GM18502 (cell line): ENCODE measurements at regions not wholly inside any gene's neighbourhood (a gene's known extent, or its start where the extent isn't known, plus 50 kb on each side); places are given as distances from the start of the nearest gene placed in this dataset.

ENCODE experiments used
- ATAC-seq: cut with Tn5 transposase; IDR thresholded peaks from one replicate; pipeline ENCODE4 v1.9.1; 2021; ENCODE audit warnings: mild to moderate bottlenecking; ENCODE audit not compliant: unreplicated experiment, poor library complexity

DNA sequence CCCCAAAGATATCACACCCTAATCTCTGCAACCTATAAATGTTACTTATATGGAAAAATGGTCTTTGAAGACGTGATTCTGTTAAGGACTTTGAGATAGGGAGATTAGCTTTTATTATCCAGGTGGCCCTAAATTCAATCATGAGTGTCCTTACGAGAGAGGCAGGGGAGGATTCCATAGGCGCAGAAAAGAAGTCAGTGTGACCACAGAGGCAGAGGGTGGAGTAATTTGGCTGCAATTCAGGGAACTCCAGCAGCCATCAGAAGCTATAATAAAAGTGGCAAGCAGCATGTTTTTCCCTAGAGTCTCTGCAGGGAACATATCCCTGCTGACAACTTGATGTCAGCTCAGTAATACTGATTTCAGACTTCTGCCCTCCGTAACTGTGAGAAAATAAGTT, 315.2 kb upstream of the ROBO2 start:
- no peak for ATAC-seq

DNA sequence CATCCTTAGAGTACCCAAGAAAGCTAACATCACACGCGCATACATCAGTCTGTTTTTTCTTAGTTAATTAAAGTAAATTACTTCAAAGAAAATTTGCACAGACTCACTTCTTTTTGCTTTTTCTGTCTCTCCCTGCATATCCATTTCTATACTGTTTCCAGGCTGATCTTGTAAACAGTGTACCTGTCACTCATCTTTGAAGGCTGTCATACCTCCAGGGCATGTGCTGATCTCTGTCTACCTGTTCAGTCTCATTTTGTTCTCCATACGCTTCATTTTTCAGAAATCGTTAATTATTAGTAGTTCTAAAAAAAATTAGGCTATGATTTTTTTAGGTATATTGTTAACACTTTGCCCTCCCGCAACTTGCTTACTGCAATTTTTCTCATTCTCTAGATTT, 313.9 kb upstream of the ROBO2 start:
- ATAC-seq = no peak

DNA sequence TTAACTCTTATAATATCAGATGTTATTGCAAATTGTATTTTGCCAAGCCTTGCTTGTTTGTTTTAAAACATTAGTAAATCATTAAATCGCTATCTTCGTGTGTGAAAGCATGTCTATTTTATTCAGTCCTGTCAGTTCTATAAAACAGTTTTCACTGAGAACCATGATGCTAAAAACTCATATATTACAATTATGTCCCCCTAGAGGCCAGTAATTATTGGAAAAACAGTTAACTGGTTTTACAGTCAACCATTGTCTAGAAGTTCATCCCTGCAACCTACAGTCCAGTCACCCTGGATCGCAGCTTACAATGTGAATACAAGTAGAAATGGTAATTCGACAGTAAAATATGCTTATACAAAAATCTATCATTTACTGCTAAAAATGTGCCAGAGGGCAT, 311.5 kb upstream of the ROBO2 start:
- ATAC-seq = no peak

DNA sequence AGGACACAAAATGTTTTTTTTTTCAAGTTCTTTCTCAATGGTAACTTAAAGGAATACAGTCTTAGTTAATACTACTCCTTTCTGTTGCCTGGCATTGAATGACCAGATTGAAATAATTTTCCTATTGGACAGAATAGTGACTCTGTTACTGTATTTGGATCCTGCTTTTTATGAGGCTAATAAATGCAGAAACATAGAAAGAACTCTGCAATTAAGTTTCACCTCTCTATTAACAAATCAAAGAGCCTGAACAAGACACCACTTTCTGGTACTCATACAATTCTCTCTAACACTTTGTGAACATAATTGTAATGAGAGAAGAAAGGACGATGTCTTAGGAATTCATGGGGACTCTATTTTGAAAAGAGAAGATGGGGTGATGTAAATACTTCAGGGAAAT, 308.4 kb upstream of the ROBO2 start:
- no peak for ATAC-seq

DNA sequence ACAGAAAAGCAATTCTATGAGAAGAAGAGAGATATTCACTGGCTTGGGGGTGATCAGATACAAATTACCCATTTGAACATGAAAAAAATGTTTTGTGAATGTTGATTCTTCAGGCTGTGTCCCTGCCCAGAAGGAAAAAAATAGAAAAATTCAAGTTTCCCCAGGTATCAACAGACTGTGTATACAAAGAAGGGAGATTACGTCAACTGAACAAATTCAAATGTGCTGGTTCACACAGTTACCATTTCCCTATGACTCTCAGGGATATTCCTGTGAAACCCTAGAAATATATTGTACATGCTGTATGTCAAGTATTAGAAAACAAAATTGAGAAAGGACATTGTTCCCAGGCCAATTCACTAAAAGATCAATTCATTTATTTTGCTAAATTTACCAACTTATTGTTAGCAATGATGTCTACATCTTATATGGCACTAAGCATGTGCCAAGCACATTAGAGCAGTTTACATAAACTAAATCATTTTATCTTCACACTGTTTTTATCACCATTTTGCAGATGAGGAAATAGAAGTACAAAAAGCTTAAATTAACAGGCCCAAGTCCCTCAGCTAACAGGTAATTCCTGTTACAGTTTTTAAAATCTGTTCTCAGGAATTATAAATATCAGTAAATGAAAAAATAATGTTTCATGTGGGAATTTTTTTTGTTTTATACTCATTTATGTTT, 306.7 kb upstream of the ROBO2 start:
- no peak for ATAC-seq

DNA sequence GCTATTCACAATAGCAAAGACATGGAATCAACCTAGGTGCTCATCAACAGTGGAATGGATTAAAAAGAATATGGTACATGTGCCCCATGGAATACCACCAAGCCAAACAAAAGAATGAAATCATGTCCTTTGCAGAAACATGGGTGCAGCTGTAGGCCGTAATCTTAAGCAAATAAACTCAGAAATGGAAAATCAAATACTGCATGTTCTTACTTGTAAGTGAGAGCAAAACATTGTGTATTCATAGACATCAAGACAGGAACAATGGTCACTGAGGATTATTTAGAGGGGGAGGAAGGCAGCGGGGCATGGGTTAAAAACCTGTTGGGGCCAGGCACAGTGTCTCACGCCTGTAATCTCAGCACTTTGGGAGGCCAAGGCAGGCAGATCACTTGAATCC, 304.7 kb upstream of the ROBO2 start:
- no peak for ATAC-seq

DNA sequence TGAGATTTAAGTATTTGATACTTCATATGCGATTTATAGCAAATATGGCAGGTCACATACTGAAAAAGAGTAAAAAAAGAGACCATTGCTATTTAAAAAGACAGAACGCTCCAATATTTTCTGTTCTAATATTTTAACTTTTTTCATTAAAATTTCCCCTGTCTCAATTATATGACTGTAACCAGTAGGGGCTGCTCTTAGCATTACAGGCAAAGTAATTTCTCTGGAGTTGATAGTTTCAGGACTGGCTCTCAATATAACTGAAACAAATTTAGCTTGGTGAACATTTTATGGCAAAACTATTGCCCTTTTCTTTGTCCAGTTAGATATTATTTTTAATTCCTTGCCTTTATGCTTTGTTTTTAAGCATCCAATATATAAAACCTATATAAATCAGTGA, 286.3 kb upstream of the ROBO2 start:
- no peak for ATAC-seq

DNA sequence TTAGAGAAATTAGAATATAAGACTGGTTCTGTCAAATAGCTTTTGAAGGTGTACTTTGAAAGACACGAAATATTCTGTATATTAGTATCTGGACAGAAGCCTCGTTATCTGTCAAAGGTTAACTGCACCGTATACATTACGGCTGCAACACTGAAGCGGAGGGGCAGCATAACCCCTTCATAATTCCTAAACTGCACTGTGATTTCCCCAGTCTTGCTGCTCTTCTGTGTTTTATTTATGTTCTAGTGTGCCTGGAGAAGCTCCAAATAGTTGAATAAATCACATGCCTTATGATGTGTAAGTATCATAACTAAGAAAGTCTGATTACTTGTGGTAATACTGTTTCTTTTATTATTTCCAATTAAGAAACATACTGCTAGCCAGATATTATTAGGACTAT, 285.7 kb upstream of the ROBO2 start:
- ATAC-seq = no peak

DNA sequence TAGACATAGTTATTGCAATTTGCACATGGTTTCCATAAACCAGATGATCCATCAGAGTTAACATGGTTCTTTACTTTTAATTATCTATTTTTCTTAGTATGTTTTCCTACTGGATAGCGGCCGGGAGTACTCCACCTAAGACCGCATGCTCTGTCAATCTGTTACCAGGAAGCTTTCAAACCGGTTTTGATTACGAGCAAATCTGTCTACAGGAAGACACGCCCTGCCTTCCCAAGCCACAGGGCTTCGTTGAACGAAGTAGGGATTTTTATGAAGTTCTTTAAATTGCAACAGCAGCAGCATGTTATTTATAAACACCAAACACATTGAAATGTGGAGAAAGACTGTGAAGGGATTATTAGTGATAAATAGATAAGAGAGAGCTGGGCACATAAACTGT, 283.3 kb upstream of the ROBO2 start:
- no peak for ATAC-seq

DNA sequence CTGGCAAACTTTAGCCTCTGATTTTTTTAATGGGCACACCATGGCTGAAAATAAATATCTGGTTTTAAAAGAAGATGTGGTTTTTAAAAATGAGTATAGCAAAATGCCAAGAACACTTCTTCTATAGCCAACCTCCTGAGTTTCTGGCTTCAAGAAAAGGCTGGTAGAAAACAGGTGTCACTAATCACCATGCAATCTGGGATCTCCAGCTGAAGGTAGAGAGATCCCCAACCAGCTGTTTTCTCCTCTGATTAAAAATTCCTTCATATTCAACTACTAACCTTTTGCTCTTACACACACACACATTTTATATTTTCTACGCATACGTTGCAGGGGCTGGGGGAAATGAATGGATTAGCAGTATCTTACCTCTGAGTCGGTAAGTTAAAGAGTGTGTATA, 279.6 kb upstream of the ROBO2 start:
- no peak for ATAC-seq

DNA sequence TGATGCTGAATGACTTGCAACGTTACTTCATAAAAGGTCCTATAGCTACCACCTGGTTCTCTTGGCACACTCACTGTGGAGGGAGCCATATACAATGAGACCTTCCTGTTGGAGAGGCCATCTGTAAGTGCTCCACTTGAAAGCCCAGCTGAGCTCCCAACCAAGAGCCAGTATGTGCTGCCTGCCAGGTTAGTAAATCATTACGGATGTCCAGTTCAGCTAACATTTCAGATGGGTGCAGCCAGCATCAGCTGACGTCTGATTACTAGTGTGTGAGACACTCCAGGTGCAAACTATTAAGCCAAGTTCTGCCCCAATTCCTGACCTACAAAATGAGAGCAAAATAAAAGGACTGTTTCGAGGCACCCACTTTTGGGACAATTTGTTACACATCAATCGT, 274.4 kb upstream of the ROBO2 start:
- ATAC-seq = no peak

DNA sequence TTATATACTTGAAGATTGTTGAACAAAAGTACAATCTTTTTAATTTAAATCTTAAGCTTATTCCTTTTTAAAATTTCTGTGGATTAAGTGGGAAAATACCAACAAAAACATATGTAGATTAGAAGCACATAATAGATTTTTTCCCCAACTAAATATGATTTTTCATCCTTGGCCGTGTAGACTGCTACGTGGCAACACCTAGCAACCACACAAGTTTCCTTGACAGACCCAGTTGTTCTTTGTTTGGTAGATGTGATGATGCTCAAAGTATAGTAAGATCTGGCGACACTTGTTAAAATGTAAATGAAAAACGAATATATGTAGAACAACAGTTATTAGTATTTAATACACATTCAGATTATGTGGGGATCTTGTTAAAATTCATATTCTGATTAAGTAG, 271.0 kb upstream of the ROBO2 start:
- ATAC-seq = no peak

DNA sequence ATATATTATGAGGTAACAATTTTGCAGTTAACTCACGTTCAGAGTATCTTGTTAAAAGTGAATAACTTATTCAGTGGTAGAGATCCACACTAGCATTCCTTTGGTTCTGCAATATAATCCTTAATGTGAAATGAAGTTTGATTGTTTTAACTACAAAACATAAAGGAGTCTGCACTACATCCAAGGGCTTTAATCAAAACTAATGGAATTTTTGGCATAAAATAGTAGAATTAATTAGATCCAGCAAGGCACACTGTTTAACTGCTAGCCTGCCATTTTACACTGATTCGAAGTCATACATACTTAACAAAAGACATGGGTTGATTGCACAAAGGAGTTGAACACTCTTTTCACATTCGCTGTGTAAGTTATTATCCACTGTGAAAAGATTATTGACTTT, 263.0 kb upstream of the ROBO2 start:
- ATAC-seq = no peak

DNA sequence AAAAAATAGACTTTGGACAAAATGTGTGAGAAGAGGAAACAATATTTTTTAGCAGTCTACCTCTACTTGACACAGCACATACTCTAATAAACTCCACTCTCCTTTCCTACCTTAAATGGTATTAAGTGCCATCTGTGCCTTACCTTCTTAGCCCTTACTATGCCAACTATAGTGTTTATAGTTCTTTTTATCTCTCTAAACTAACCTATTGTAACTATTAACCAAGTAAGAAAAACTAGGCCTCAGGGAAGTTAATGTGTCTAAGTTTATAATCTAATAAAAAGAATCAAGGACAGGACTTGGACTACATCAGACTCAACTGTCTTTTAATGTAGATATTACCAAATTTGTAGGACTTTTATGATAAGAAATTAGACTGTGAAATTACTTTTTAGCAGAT, 251.7 kb upstream of the ROBO2 start:
- ATAC-seq = no peak

DNA sequence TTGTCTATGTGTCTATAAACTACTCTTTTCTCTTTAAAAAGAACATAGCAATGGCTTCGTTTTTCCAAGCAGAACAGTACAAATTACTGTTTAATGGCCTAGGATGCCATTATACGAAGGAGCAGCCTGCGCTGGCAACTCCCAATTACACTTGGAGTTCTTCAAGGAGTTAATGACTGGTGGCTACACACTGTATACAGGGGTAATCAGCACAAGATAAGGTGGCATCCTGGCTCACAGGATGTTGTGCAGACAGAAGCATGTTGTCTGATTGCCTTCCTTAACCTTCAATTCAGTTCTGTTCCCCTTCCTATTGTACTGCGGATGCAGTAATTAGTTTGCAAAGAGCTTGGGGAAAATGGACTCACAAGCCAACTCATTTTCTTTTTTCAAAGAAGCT, 250.7 kb upstream of the ROBO2 start:
- ATAC-seq = no peak

DNA sequence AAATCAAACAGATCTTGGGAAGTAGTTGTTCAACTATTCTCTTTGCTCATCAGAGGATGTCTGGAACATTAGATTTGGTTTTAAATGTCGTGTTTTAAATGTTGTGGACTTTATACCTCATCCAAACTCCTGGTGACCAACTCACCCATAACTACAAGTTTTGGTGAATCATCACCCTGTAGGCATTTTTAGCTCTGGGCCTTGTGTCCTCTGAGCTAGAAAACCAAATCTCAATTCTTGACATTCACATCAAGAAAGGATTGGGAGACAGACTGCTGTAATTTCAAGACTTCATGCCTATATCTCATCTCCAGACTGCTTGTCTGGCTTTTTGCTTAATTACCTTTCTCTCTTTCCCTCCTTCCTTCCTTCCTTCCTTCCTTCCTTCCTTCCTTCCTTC, 228.5 kb upstream of the ROBO2 start:
- no peak for ATAC-seq

DNA sequence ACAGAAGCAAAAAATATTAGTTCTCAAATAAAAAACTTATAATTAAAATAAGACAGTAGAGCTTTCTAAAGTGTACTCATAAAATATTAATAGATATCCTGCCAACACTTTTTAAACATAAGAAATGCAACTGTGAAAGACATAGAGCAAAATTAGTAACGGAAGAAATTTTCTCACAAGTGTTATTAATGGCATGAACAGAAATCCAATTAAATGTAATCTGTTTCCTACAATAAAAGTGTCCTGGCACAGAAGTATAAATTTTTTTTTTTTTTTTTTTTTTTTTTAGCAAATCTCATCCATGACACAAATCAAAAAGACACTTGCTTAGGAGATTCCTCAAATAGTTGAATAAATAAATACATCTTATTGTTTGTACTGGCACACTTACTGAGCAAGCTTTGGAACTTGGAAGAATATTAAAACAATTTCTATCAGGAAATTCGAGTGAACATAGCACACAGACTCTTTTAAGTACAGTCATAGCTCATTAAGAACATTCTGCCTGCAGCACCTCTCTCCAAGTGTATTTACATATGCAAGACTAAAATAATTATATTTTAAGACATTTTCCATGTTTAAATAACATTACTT, 227.2 kb upstream of the ROBO2 start:
- ATAC-seq = no peak

DNA sequence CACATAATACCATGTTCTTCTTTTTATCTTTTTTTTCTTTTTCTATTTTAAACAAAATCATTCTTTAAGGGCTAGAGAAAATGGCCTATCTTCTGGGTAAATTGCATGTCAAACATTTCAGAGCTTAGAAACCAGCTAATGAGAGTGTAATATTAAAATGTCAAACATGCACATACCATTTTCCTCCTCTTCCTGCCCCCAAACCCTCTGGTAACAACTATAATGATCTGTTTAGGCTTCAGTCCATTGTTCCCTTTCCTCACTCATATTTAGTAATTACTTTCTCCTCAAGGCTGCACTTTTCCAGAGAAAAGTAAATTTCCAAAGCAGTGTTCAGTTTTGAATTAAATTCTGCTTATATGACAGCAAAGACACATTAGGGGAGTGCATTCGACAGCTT, 224.3 kb upstream of the ROBO2 start:
- no peak for ATAC-seq

DNA sequence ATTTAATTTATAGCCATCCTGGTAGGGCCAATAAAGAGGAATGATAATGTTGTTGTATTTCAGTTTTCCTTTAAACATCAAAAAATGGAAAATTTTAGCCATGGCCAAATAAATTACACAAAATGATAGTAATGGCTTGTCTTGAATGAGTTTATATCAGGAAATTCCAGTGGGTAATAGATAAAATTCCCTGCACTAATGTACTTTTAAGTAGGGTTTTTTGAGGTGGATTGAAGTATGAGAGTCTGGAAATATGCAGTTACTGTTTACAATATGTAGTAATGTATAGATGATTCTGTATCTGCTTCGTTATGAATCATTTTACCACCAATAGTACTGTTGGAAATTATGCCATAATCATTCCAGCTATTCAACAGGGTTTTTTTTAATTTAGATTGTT, 219.4 kb upstream of the ROBO2 start:
- ATAC-seq = no peak

DNA sequence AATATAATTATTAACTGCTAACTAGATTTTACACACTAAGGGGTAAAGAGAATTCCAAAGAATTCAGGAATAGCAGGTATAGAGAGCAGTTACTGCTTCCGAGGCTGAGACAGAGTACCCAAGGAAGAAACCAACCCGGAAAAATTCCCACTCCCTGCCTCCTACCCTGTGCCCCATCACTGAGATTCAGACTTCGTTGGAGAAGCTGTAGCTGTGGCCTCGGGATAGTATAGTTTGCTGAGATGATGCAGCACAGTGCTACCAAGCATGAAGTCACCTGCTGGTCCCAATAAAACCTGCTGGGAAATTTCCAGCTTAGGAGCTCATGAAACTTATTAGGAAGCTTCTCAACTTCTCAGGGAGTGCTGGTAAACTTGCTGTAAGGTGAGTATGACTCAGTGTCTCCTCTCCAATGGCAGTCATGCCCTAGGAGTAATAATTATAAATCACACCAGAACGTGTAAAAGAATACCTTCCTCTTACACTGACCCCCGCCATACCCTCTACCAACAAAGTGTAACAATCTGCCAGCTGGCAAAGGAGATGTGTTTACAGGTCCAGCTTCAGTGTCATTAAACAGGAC, 215.2 kb upstream of the ROBO2 start:
- ATAC-seq = no peak

DNA sequence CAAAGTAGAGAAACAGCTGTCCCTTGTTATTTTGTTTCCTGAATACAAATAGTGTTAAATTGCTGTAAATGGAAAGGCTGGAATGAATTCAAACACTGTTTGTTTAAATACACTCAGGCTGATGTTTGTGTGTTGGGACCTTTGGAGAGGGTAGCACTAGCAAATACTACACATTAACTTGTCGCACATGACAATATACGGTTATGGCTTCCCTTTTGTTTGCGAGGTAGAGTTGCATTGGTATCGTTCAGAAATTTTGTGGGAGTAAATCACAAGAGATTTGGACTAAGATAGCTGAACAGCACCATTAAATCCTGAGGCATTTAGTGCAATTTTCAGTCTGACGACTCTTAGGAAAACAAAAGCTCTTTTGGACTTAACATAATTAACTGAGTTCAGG, 213.0 kb upstream of the ROBO2 start:
- ATAC-seq = no peak

DNA sequence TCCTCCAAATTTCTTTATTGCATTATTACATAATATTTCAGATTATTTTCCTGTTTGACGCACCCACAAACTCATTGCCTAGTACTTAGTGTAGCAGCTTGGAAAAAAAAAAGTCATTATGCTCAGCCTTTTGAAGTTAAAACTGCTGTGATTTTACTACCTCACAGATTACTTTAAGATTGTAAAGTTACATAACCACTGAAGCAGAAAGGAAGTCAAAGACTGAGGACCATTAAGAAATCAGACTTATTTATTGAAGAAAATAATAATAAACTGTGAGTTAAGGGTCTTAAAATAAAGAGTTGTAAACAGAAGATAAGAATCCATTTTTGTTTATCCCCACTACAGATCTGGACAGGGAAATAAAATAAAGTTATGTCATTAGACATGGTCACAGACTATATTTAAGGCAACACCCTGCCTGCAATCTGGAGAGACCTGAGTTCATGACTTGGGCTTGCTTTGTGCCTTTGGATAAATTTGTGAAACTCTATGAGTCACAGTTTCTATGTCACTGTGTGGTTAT, 212.1 kb upstream of the ROBO2 start:
- no peak for ATAC-seq
